GM21381 (cell line): ENCODE measurements at regions not wholly inside any gene's neighbourhood (a gene's known extent, or its start where the extent isn't known, plus 50 kb on each side); places are given as distances from the start of the nearest gene placed in this dataset.
A peak's percentile ranks its signal among the peaks of the same experiment; 100 is the strongest.
"Not testable (repeated sequence)": the region's sequence is repeated elsewhere in the genome, so short reads cannot be mapped to it uniquely, and the experiment has no call there.

Experiments
- ATAC-seq: cut with Tn5 transposase; IDR thresholded peaks from one replicate; pipeline ENCODE4 v1.9.1; 2021; ENCODE audit warnings: mild to moderate bottlenecking, moderate library complexity; ENCODE audit not compliant: unreplicated experiment

DNA sequence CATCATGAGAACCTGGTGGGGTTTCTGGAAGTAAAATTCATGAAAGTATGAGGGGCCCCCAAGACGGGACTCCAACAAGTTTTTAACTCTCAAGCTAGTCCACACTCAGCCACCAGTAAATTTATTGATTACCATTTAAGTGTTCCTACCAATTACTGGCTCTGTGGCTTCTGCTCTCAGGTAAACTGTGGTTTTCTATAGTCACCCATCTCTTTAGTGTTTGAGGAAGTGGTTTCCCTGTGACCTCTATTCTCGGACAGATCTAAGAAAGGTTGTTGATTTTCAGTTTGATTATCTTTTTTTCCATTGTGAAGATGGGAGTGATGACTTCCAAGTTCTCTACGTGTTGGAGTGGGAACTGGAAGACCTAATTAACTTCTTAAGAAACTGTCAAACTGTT is 869.6 kb downstream of the CDY1 start:
- ATAC-seq: peak; percentile 88

DNA sequence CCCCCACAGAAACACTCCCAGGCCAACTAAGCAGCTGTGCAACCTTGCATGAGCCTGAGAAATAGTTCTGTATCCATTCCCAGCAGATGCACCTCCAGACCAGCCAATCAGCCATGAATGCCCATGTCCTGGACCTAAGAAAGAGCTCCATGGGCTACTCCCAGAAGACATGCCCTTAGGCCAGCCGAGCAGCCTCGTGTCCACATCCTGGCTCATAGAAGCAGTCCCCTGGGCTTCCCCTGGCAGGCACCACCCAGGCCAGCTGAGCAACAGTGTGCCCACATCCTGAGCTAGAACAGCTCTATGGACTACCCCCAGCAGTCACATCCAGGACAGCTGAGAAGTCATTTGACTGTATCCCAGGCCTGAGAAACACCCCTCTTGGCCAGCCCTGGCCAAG is 899.5 kb downstream of the CDY1 start:
- not testable (repeated sequence) for ATAC-seq

DNA sequence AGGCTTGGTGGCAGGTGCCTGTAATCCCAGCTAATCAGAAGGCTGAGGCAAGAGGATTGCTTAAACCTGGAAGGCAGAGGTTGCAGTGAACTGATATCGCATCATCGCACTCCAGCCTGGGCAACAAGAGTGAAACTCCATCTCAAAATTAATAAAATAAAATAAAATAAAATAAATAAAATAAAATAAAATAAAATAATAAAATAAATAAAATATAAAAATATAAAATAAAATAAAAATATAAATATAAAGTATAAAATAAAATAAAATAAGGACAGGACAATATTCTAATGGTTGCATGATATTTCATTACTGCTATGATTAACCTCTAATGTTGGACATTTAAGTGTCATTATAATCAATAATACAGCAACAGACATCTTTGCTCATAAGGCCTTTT is 933.1 kb downstream of the CDY1 start:
- no peak for ATAC-seq

DNA sequence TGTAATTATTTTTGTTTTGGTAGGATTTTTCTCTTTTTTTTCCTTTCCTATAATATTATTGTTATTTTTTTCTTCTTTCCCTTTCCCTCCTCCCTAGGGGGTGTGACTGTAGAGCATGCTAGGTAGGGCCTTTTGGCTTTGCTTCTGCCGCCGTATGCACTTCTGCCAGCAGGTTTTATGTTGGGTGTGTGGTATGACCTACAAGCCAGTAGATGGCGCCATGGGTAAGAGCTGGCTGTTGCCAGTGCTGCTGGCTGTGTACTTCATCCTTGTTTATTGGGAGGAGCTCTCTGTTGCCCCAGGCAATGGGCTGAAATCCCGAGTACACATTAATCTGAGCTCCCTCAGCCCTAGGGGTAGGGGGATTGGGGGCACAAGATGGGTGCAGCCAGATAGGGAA is 941.1 kb downstream of the CDY1 start:
- ATAC-seq: not testable (repeated sequence)
